Liver (tissue), 8 donors: ENCODE measurements at regions not wholly inside any gene's neighbourhood (a gene's known extent, or its start where the extent isn't known, plus 50 kb on each side); places are given as distances from the start of the nearest gene placed in this dataset.

Source experiments
- DNase-seq: peaks from one replicate; pipeline ENCODE4 v3.0.0-alpha.2; 2017; ENCODE audit warnings: low spot score
- H3K27ac ChIP-seq, 2 donors: one replicate each; pipeline ENCODE4 v1.7.0; 2013; ENCODE audit warnings: inconsistent platforms in 2 of 2, low read length in 2 of 2, control low read depth in 1 of 2, low read depth in 1 of 2, mild to moderate bottlenecking in 1 of 2
- H3K27me3 ChIP-seq, 4 donors: one replicate each; pipeline versions ENCODE4 v1.6.1 to v1.7.0; 2013; ENCODE audit warnings: low read length in 3 of 4, inconsistent platforms in 1 of 4, mild to moderate bottlenecking in 1 of 4, moderate library complexity in 1 of 4; ENCODE audit not compliant: control insufficient read depth in 4 of 4, insufficient read depth in 4 of 4
- H3K36me3 ChIP-seq, 4 donors: one replicate each; pipeline versions ENCODE4 v1.6.1 to v1.7.0; 2013; ENCODE audit warnings: low read length in 3 of 4, mild to moderate bottlenecking in 3 of 4, low read depth in 1 of 4, moderate library complexity in 1 of 4; ENCODE audit not compliant: control insufficient read depth in 4 of 4, insufficient read depth in 3 of 4
- H3K4me1 ChIP-seq, 4 donors: one replicate each; pipeline versions ENCODE4 v1.6.1 to v1.7.0; 2013; ENCODE audit warnings: low read length in 3 of 4, mild to moderate bottlenecking in 3 of 4, moderate library complexity in 1 of 4; ENCODE audit not compliant: control insufficient read depth in 4 of 4, insufficient read depth in 4 of 4
- H3K4me3 ChIP-seq, 3 donors: one replicate each; pipeline versions ENCODE4 v1.6.1 to v1.7.0; 2013; ENCODE audit warnings: low read length in 3 of 3, control low read depth in 1 of 3, low read depth in 1 of 3, mild to moderate bottlenecking in 1 of 3
- H3K9ac ChIP-seq, 2 donors: one replicate each; pipeline ENCODE4 v1.7.0; 2013; ENCODE audit warnings: low read length in 2 of 2, mild to moderate bottlenecking in 2 of 2, moderate library complexity in 2 of 2, control low read depth in 1 of 2, low read depth in 1 of 2
- H3K9me3 ChIP-seq, 4 donors: one replicate each; pipeline versions ENCODE4 v1.6.1 to v1.7.0; 2013; ENCODE audit warnings: low read length in 3 of 4; ENCODE audit not compliant: control insufficient read depth in 4 of 4
- ATF3 ChIP-seq: IDR thresholded peaks from 2 replicates; pipeline ENCODE4 v1.6.1; 2016; ENCODE audit warnings: antibody characterized with exemption
- CTCF ChIP-seq: fragments of 150-350 bp; IDR thresholded peaks from 2 replicates; pipeline ENCODE4 v1.5.1; 2017; ENCODE audit warnings: improper control_type of control experiment, low read depth, low read length; ENCODE audit not compliant: missing input control
- EGR1 ChIP-seq, 2 donors: IDR thresholded peaks; 2 replicates each; pipeline ENCODE4 v1.6.1; 2016 to 2018; ENCODE audit warnings: antibody characterized with exemption in 2 of 2, low read depth in 2 of 2
- FOXA1 ChIP-seq: IDR thresholded peaks from 2 replicates; pipeline ENCODE4 v1.6.1; 2016; ENCODE audit warnings: antibody characterized with exemption
- FOXA2 ChIP-seq: IDR thresholded peaks from 2 replicates; pipeline ENCODE4 v1.6.1; 2016; ENCODE audit warnings: antibody characterized with exemption
- GABPA ChIP-seq, 2 donors: IDR thresholded peaks in 1 of 2; conservative IDR thresholded peaks in 1 of 2; 2 replicates each; pipeline ENCODE4 v1.6.1; 2016; ENCODE audit warnings: antibody characterized with exemption in 2 of 2, mild to moderate bottlenecking in 1 of 2, moderate library complexity in 1 of 2
- HNF4A ChIP-seq, 2 donors: conservative IDR thresholded peaks; 2 replicates each; pipeline ENCODE4 v1.6.1; 2016; ENCODE audit warnings: antibody characterized with exemption in 2 of 2, mild to moderate bottlenecking in 2 of 2
- HNF4G ChIP-seq: IDR thresholded peaks from 2 replicates; pipeline ENCODE4 v1.6.1; 2016; ENCODE audit warnings: antibody characterized with exemption
- NR2F2 ChIP-seq: IDR thresholded peaks from 2 replicates; pipeline ENCODE4 v1.6.1; 2016; ENCODE audit warnings: antibody characterized with exemption
- RAD21 ChIP-seq, 2 donors: IDR thresholded peaks; 2 replicates each; pipeline ENCODE4 v1.6.1; 2016; ENCODE audit warnings: antibody characterized with exemption in 2 of 2, mild to moderate bottlenecking in 2 of 2
- REST ChIP-seq: IDR thresholded peaks from 2 replicates; pipeline ENCODE4 v1.6.1; 2016; ENCODE audit warnings: antibody characterized with exemption, mild to moderate bottlenecking
- SP1 ChIP-seq: IDR thresholded peaks from 2 replicates; pipeline ENCODE4 v1.6.1; 2018; ENCODE audit warnings: antibody characterized with exemption, mild to moderate bottlenecking
- TAF1 ChIP-seq: conservative IDR thresholded peaks from 2 replicates; pipeline ENCODE4 v1.6.1; 2016; ENCODE audit warnings: antibody characterized with exemption, mild to moderate bottlenecking
- YY1 ChIP-seq: IDR thresholded peaks from 2 replicates; pipeline ENCODE4 v1.6.1; 2016; ENCODE audit warnings: antibody characterized with exemption, mild to moderate bottlenecking
- ZBTB33 ChIP-seq: IDR thresholded peaks from 2 replicates; pipeline ENCODE4 v1.6.1; 2016; ENCODE audit warnings: antibody characterized with exemption
- WGBS: extraction: QIAGEN DNeasy Blood & Tissue Kit; methylation state at CpG from one replicate; pipeline ENCODE4 v1.1.7; 2013; 5-methylcytosine and 5-hydroxymethylcytosine counted together
- TF ChIP-seq, protein P1 (sequence below): IDR thresholded peaks from 2 replicates; pipeline ENCODE4 v1.6.1; 2016; ENCODE audit warnings: antibody characterized with exemption
- donor health status: healthy.
- donor health status: healthy.
- donor health status: healthy.
- donor health status: healthy.
- donor health status: healthy.

DNA sequence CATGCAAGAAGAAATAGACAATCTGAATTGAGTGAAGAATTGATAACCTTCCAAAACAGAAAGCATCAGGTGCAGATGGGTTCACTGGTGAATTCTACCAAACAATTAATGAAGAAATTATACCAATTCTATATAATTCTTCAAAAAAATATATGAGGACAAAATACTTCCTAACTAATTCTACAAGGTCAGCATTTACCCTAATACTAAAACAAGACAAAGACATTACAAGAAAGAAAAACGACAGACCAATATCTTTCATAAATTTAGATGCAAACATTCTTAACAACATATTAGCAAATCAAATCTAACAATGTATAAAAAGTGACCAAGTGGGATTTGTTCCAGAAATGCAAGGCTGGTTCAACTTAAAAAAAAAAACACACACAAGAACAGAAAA, 183.9 kb downstream of the BARX1 start (continued):
- no peak for TF ChIP-seq CTCF

GRCh38 chr9:93761822-93762221, 185.4 kb downstream of the PHF2 start:
- Histone ChIP-seq H3K4me3 (no peak overlapping the region), H3K9me3 (peaks cover 2 to 8% (median 7%) of the 10 kb centered on the region in 4 donors), H3K9ac (no peak overlapping the region), H3K4me1 (no peaks in the 10 kb centered on the region), H3K27ac (no peak overlapping the region), H3K36me3 (no peaks in the 10 kb centered on the region), H3K27me3 (peaks cover 0 to 5% (median 0%) of the 10 kb centered on the region in 4 donors)
- DNase-seq, result no peak
- 72% methylated on average over 3 of the region's 3 CpGs for WGBS
- TF ChIP-seq REST (peak; percentile 56), HNF4G (no peak), FOXA2 (no peak), TAF1 (no peak), HNF4A (conservative IDR thresholded peaks at IDR 0.05) (no peak), SP1 (no peak)
- TF ChIP-seq, protein P1, sequence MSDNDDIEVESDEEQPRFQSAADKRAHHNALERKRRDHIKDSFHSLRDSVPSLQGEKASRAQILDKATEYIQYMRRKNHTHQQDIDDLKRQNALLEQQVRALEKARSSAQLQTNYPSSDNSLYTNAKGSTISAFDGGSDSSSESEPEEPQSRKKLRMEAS, result no peak

- Histone ChIP-seq H3K36me3 (no peaks in the 10 kb centered on the region), H3K9me3 (peaks cover 9 to 34% (median 17%) of the 10 kb centered on the region in 4 donors), H3K27me3 (no peaks in the 10 kb centered on the region), H3K27ac (no peak overlapping the region), H3K4me1 (no peaks in the 10 kb centered on the region), H3K4me3 (no peak overlapping the region), H3K9ac (no peak overlapping the region)
- WGBS, result 60% methylated on average over 2 of the region's 2 CpGs
- no peak for TF ChIP-seq FOXA2
- TF ChIP-seq ZBTB33, result no peak
- TF ChIP-seq CTCF, result no peak
- TF ChIP-seq HNF4G, result no peak
- TF ChIP-seq YY1, result no peak
- TF ChIP-seq FOXA1, result no peak
- TF ChIP-seq TAF1, result no peak
- no peak for TF ChIP-seq ATF3
- no peak for TF ChIP-seq SP1
- TF ChIP-seq RAD21 (IDR thresholded peaks at IDR 0.05), result no peak
- TF ChIP-seq NR2F2, result no peak
- TF ChIP-seq EGR1 (IDR thresholded peaks at IDR 0.05; ENCODE audit: low read depth in 2 of 2), result no peak
- no peak for TF ChIP-seq REST
- TF ChIP-seq GABPA (IDR thresholded peaks at IDR 0.05 in 1 of 2, conservative IDR thresholded peaks at IDR 0.05 in 1 of 2), result no peak
- TF ChIP-seq HNF4A (conservative IDR thresholded peaks at IDR 0.05), result no peak
- no peak for DNase-seq
Observed at GRCh38 chr9:93750045-93750444, 173.7 kb downstream of the PHF2 start.
